Heart left ventricle (tissue), 16 donors: ENCODE measurements at regions not wholly inside any gene's neighbourhood (a gene's known extent, or its start where the extent isn't known, plus 50 kb on each side); places are given as distances from the start of the nearest gene placed in this dataset.

ENCODE experiments used
- ATAC-seq, 4 donors: fragments of 200-7000 bp; cut with Tn5 transposase; one replicate each; pipeline ENCODE4 v1.9.1; 2020 to 2022; ENCODE audit warnings: moderate library complexity in 4 of 4, mild to moderate bottlenecking in 3 of 4, moderate number of reproducible peaks in 1 of 4
- DNase-seq, 5 donors: peaks; one replicate each; pipeline ENCODE4 v3.0.0-alpha.2; 2020
- H3K27ac ChIP-seq, 12 donors: fragments of 200-600 bp; sonication (generic) in 4 of 12; one replicate each; pipeline versions ENCODE4 v1.5.0 to v1.8.0; 2016 to 2022; ENCODE audit warnings: mild to moderate bottlenecking in 2 of 12
- H3K27me3 ChIP-seq, 9 donors: fragments of 200-600 bp; sonication (generic) in 2 of 9; one replicate each; pipeline versions ENCODE4 v1.5.1 to v1.8.0; 2016 to 2022; ENCODE audit warnings: mild to moderate bottlenecking in 3 of 9
- H3K36me3 ChIP-seq, 9 donors: fragments of 200-600 bp; sonication (generic) in 2 of 9; one replicate each; pipeline versions ENCODE4 v1.5.0 to v1.8.0; 2018 to 2022; ENCODE audit warnings: mild to moderate bottlenecking in 2 of 9
- H3K4me1 ChIP-seq, 12 donors: fragments of 200-600 bp; sonication (generic) in 4 of 12; one replicate each; pipeline versions ENCODE4 v1.5.0 to v1.8.0; 2016 to 2022; ENCODE audit warnings: mild to moderate bottlenecking in 3 of 12
- H3K4me3 ChIP-seq, 12 donors: fragments of 200-600 bp; sonication (generic) in 4 of 12; one replicate each; pipeline versions ENCODE4 v1.5.0 to v1.8.0; 2017 to 2022; ENCODE audit warnings: mild to moderate bottlenecking in 9 of 12, moderate library complexity in 4 of 12
- H3K9me3 ChIP-seq, 12 donors: fragments of 200-600 bp; sonication (generic) in 4 of 12; one replicate each; pipeline versions ENCODE4 v1.5.0 to v1.8.0; 2016 to 2022; ENCODE audit warnings: mild to moderate bottlenecking in 1 of 12
- CTCF ChIP-seq, 12 donors: fragments of 200-600 bp; sonication (generic) in 4 of 12; IDR thresholded peaks; one replicate each; pipeline versions ENCODE4 v1.5.0 to v1.8.0; 2018 to 2022; ENCODE audit warnings: antibody characterized with exemption in 12 of 12, mild to moderate bottlenecking in 5 of 12
- POLR2A ChIP-seq, 2 donors: fragments of 450-650 bp; IDR thresholded peaks; one replicate each; pipeline ENCODE4 v1.6.1; 2017; ENCODE audit warnings: antibody characterized with exemption in 2 of 2, mild to moderate bottlenecking in 2 of 2, moderate library complexity in 2 of 2
- WGBS, 4 donors: extraction: QIAGEN DNeasy Blood & Tissue Kit in 2 of 4; methylation state at CpG; one replicate each; pipeline versions ENCODE4 v1.1.5 to v1.1.7; 2013 to 2018; 5-methylcytosine and 5-hydroxymethylcytosine counted together
- intact Hi-C, 10 donors: fragments of 100-400 bp; cut with DNase I; formaldehyde crosslinking; loops; one replicate each; pipeline versions ENCODE4 v1.11.1 to v1.14.2; 2022
- donor health status: ischemic (EF 13 %, LVEDD 7.1; RV severe dilation, severe dysfunction).
- donor health status: healthy with polysubstance abuse.
- donor health status: DM: no; HTN: yes; CAD: no.
- donor health status: DM: no; HTN: no; CAD: no.
- donor health status: ischemic (EF 25% LVEDD 6.9; RV normal size, moderate dysfunction).
- donor health status: ischemic (EF 25% LVEDD 5.7; RV mildly dilated, moderate dysfunction).
- donor health status: healthy.
- donor health status: DM: yes; HTN: yes; CAD: no.
- donor health status: ischemic (EF 35%, LVEDD 5.7; RV mildly dilated, moderate dysfunction).
- donor health status: nonischemic (EF 11% LVEDD 7.7; RV severe dilation, severe dysfunction).
- donor health status: DM: yes; HTN: yes; CAD: no.
- donor health status: PGD.
- donor health status: ischemic (EF 29% LVEDD 5.4; RV normal size, mild dysfunction).
- donor health status: nonischemic (EF 23%, LVEDD 6.1; RV moderate dilation, normal function).

- ATAC-seq (no peak), DNase-seq (no peak)
- Histone ChIP-seq H3K27ac (no peak overlapping the region), H3K27me3 (peaks cover 0 to 15% (median 8%) of the 10 kb centered on the region in 9 donors), H3K4me3 (no peak overlapping the region), H3K9me3 (no peaks in the 10 kb centered on the region), H3K4me1 (no peaks in the 10 kb centered on the region), H3K36me3 (no peaks in the 10 kb centered on the region)
- intact Hi-C loops: no loop called here
- TF ChIP-seq CTCF (IDR thresholded peaks at IDR 0.05) (no peak), POLR2A (IDR thresholded peaks at IDR 0.05) (no peak)
- 62 to 75% (median 70%) methylated on average over 5 of the region's 5 CpGs for WGBS, 4 donors
These were observed 88.6 kb upstream of the NLRP1 start for GRCh38 chr17:5672815-5673430.

- no peak overlapping the region for H3K4me3 ChIP-seq
- peaks cover 0 to 9% (median 0%) of the 10 kb centered on the region in 9 donors for H3K27me3 ChIP-seq
- 45 to 57% (median 53%) methylated on average over 6 of the region's 6 CpGs for WGBS, 4 donors
- no peaks in the 10 kb centered on the region for H3K36me3 ChIP-seq
- no peak for ATAC-seq
- no peaks in the 10 kb centered on the region for H3K9me3 ChIP-seq
- H3K4me1 ChIP-seq: no peaks in the 10 kb centered on the region
- intact Hi-C loops: no loop called here
- no peak for TF ChIP-seq CTCF (IDR thresholded peaks at IDR 0.05)
- no peak for TF ChIP-seq POLR2A (IDR thresholded peaks at IDR 0.05)
- no peak for DNase-seq
- H3K27ac ChIP-seq: no peak overlapping the region
These were observed 91.5 kb upstream of the NLRP1 start for GRCh38 chr17:5675625-5676421.

GRCh38 chr17:5677620-5678019, 93.3 kb upstream of the NLRP1 start:
- 38 to 44% (median 43%) methylated on average over 1 of the region's 1 CpG for WGBS, 4 donors
- peaks cover 0 to 12% (median 0%) of the 10 kb centered on the region in 9 donors for H3K27me3 ChIP-seq
- intact Hi-C loops: no loop called here

More at GRCh38 chr17:5677620-5678019, 93.3 kb upstream of the NLRP1 start:
- ATAC-seq (no peak), DNase-seq (no peak)
- no peaks in the 10 kb centered on the region for H3K36me3 ChIP-seq
- no peak for TF ChIP-seq POLR2A (IDR thresholded peaks at IDR 0.05)
- TF ChIP-seq CTCF (IDR thresholded peaks at IDR 0.05): no peak
- H3K9me3 ChIP-seq: no peaks in the 10 kb centered on the region
- no peak overlapping the region for H3K4me3 ChIP-seq
- no peak overlapping the region for H3K27ac ChIP-seq
- no peaks in the 10 kb centered on the region for H3K4me1 ChIP-seq
